T-helper 17 cell (primary cell): ENCODE measurements at regions not wholly inside any gene's neighbourhood (a gene's known extent, or its start where the extent isn't known, plus 50 kb on each side); places are given as distances from the start of the nearest gene placed in this dataset.

ENCODE experiments used
- ATAC-seq: fragments of 150-1000 bp; cut with Tn5 transposase; 2 replicates; pipeline ENCODE4 v1.10.0; 2021; ENCODE audit warnings: mild to moderate bottlenecking, moderate library complexity
- DNase-seq, 3 donors: peaks; one replicate each; pipeline versions ENCODE4 v3.0.0 to v3.0.0-alpha.2; 2020 to 2021
- H3K9me3 ChIP-seq: one replicate; pipeline ENCODE4 v1.7.0; 2013; ENCODE audit warnings: low read length, mild to moderate bottlenecking; ENCODE audit not compliant: control insufficient read depth, poor library complexity, severe bottlenecking
- H3K27ac Mint-ChIP-seq: one replicate; pipeline ENCODE4 v1.8.0; 2022; ENCODE audit warnings: mild to moderate bottlenecking, moderate library complexity, mixed read lengths
- H3K27me3 Mint-ChIP-seq: one replicate; pipeline ENCODE4 v1.8.0; 2022; ENCODE audit warnings: mixed read lengths
- H3K36me3 Mint-ChIP-seq: one replicate; pipeline ENCODE4 v1.8.0; 2022; ENCODE audit warnings: low read depth, mixed read lengths
- H3K4me1 Mint-ChIP-seq: one replicate; pipeline ENCODE4 v1.8.0; 2022; ENCODE audit warnings: mild to moderate bottlenecking, mixed read lengths
- H3K4me3 Mint-ChIP-seq: one replicate; pipeline ENCODE4 v1.8.0; 2022; ENCODE audit warnings: mild to moderate bottlenecking, moderate library complexity, mixed read lengths

- peaks cover 5% of the 10 kb centered on the region for H3K4me1 Mint-ChIP-seq
- no peak overlapping the region for H3K27ac Mint-ChIP-seq
- DNase-seq: no peak
- no peak overlapping the region for H3K4me3 Mint-ChIP-seq
- H3K36me3 Mint-ChIP-seq: no peaks in the 10 kb centered on the region
- H3K9me3 ChIP-seq: no peaks in the 10 kb centered on the region
- no peak for ATAC-seq
- H3K27me3 Mint-ChIP-seq: no peaks in the 10 kb centered on the region
Measured at GRCh38 chr12:92312463-92312964, 166.9 kb upstream of the BTG1 start.

- no peak overlapping the region for H3K27ac Mint-ChIP-seq
- H3K27me3 Mint-ChIP-seq: no peaks in the 10 kb centered on the region
- no peak overlapping the region for H3K4me3 Mint-ChIP-seq
- peaks cover 4% of the 10 kb centered on the region for H3K4me1 Mint-ChIP-seq
- no peaks in the 10 kb centered on the region for H3K36me3 Mint-ChIP-seq
- H3K9me3 ChIP-seq: no peaks in the 10 kb centered on the region
- DNase-seq (no peak), ATAC-seq (no peak)
Measured at GRCh38 chr12:92304371-92305055, 158.9 kb upstream of the BTG1 start.

DNA sequence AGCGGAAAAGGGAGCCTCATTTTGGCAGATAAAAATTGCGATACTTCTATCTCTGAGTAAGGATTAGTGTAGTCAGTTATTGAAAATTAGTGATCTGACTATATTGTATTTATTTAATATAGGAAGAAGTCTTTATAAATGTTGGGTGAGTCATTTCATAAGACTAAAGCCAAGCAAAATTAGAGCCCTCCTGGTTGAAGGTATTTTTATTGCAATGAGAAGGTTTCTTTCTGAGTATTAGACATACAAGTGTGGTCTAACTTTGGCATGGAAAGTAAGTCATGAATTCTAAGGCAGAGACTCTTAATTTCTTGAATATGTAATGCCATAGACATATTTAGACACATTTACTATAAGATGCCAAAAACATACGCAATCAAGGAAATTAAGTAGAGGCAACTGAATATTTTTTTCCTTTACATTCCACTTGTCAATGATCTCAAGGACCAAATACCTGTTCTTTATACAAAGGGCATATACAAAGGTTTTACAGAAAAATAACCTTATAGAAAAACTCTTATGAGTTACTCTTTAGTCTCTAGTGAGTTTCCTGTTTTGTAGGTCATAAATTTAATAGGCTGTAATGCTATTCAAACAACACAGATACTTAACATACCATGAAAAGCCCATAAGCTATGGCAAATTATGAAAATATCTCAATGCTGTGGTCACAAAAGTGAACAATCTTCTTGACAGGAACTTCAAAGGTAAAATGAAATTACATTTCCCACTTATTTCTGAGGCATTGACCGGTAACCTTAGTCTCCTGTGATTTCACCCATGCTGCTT lies 156.6 kb upstream of the BTG1 start:
- H3K27me3 Mint-ChIP-seq: no peaks in the 10 kb centered on the region
- H3K9me3 ChIP-seq: no peaks in the 10 kb centered on the region
- H3K4me1 Mint-ChIP-seq: peaks cover 3% of the 10 kb centered on the region
- H3K27ac Mint-ChIP-seq: no peak overlapping the region
- no peak overlapping the region for H3K4me3 Mint-ChIP-seq
- no peaks in the 10 kb centered on the region for H3K36me3 Mint-ChIP-seq
- DNase-seq: no peak
- ATAC-seq: no peak

GRCh38 chr12:92301356-92301755 lies 155.7 kb upstream of the BTG1 start:
- Mint-ChIP-seq H3K27ac (no peak overlapping the region), H3K4me1 (peaks cover 3% of the 10 kb centered on the region), H3K27me3 (no peaks in the 10 kb centered on the region), H3K36me3 (no peaks in the 10 kb centered on the region), H3K4me3 (no peak overlapping the region)
- DNase-seq (no peak), ATAC-seq (no peak)
- no peaks in the 10 kb centered on the region for H3K9me3 ChIP-seq

DNA sequence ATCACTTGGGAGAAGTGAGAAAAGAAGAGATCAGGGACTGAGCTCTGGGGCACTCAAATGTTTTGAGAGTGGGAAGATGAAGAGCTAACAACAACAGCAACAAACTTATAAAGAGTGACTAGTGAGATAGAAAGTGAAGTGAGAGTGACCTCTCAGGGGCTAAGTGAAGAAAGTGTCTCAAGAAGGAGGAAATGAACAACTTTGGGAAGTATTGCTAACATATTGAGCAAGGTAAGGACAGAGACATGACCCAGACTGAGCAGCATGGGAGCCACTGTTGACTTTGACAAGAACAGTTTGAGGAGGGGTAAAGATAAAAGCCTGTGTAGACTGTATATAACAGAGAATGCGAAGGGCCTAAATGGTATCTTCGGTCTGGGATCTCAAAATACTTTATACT lies 155.1 kb upstream of the BTG1 start:
- no peaks in the 10 kb centered on the region for H3K9me3 ChIP-seq
- Mint-ChIP-seq H3K4me3 (no peak overlapping the region), H3K36me3 (no peaks in the 10 kb centered on the region), H3K27ac (no peak overlapping the region), H3K4me1 (peaks cover 6% of the 10 kb centered on the region), H3K27me3 (no peaks in the 10 kb centered on the region)
- no peak for DNase-seq
- ATAC-seq: no peak

GRCh38 chr12:92299744-92300143 lies 154.1 kb upstream of the BTG1 start:
- no peak for DNase-seq
- no peaks in the 10 kb centered on the region for H3K9me3 ChIP-seq
- Mint-ChIP-seq H3K27ac (no peak overlapping the region), H3K4me3 (no peak overlapping the region), H3K4me1 (peaks cover 9% of the 10 kb centered on the region), H3K27me3 (no peaks in the 10 kb centered on the region), H3K36me3 (no peaks in the 10 kb centered on the region)
- ATAC-seq: no peak

- no peaks in the 10 kb centered on the region for H3K9me3 ChIP-seq
- Mint-ChIP-seq H3K4me3 (no peak overlapping the region), H3K36me3 (no peaks in the 10 kb centered on the region), H3K27ac (no peak overlapping the region), H3K4me1 (peaks cover 9% of the 10 kb centered on the region), H3K27me3 (no peaks in the 10 kb centered on the region)
- no peak for ATAC-seq
- DNase-seq: no peak
Measured at GRCh38 chr12:92299344-92299743, 153.7 kb upstream of the BTG1 start.

- no peaks in the 10 kb centered on the region for H3K27me3 Mint-ChIP-seq
- peaks cover 9% of the 10 kb centered on the region for H3K4me1 Mint-ChIP-seq
- H3K27ac Mint-ChIP-seq: peak overlapping the region; percentile 74
- ATAC-seq (peak; percentile 73), DNase-seq (no peak)
- H3K9me3 ChIP-seq: no peaks in the 10 kb centered on the region
- no peaks in the 10 kb centered on the region for H3K36me3 Mint-ChIP-seq
- H3K4me3 Mint-ChIP-seq: no peak overlapping the region
Measured at GRCh38 chr12:92297932-92298696, 152.5 kb upstream of the BTG1 start.

DNA sequence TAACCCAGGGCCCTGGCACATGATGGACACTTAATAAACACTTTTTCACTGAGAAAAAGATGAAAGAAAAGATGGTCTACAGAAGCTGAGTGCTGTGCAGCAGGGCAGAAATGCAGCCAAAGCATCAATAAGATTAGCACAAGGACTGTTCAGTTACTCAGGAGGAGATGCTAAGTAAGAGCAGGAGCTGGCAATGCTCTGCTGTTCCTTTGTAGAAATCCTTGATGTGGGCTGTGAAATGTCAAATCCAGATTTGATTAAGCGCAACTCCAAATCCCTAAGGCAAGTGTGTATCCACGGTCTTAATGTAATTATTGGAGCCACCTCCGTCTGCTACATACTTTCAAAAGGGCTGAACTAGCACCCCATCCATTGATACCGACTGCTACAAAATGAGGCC lies 151.8 kb upstream of the BTG1 start:
- ATAC-seq: peak; percentile 16
- H3K27me3 Mint-ChIP-seq: no peaks in the 10 kb centered on the region
- DNase-seq: no peak
- H3K4me1 Mint-ChIP-seq: peaks cover 9% of the 10 kb centered on the region
- H3K36me3 Mint-ChIP-seq: no peaks in the 10 kb centered on the region
- H3K9me3 ChIP-seq: no peaks in the 10 kb centered on the region
- H3K4me3 Mint-ChIP-seq: no peak overlapping the region
- H3K27ac Mint-ChIP-seq: peak overlapping the region; percentile 74

GRCh38 chr12:92295523-92295922 lies 149.9 kb upstream of the BTG1 start:
- DNase-seq (no peak), ATAC-seq (no peak)
- Mint-ChIP-seq H3K36me3 (no peaks in the 10 kb centered on the region), H3K4me3 (no peak overlapping the region), H3K27me3 (no peaks in the 10 kb centered on the region), H3K27ac (no peak overlapping the region), H3K4me1 (peaks cover 9% of the 10 kb centered on the region)
- no peaks in the 10 kb centered on the region for H3K9me3 ChIP-seq

DNA sequence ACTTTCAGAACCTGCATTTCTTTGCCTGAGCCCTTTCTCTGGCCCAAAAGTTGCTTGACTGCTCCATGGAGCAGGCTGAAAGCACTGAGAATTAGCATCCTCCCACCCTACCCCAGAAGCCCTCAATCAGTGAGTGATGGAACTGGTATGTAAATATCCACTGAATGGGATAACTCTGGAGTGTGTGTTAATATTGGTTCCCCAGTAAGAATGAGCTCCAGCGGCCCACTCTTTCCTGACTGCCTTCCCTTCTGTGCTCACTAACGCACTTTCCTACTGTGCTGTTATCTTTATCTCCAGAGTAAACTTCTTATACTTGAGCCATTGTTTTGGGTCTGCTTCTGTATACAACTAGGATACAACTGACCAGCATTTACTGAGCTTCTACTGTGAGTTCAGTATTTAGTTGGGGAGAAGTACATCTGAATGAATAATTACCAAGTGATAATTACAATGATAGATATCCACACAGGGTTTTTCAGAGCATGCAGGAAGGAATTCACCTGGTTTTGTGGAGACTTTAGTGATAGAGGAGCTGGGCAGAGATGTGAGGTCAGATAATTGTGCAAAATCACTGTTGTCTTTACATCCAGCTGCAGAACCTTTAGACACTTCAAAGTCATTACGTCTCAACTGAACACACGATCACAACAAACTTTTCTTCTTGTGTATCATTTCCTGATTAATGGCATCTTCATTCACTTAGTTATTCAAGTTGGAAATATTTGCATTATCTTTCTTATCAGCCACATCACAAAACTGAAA lies 149.2 kb upstream of the BTG1 start:
- Mint-ChIP-seq H3K4me1 (peaks cover 9% of the 10 kb centered on the region), H3K36me3 (no peaks in the 10 kb centered on the region), H3K27ac (no peak overlapping the region), H3K4me3 (no peak overlapping the region), H3K27me3 (no peaks in the 10 kb centered on the region)
- H3K9me3 ChIP-seq: no peaks in the 10 kb centered on the region
- ATAC-seq (no peak), DNase-seq (no peak)

- no peaks in the 10 kb centered on the region for H3K36me3 Mint-ChIP-seq
- H3K4me1 Mint-ChIP-seq: peaks cover 6% of the 10 kb centered on the region
- no peak overlapping the region for H3K27ac Mint-ChIP-seq
- ATAC-seq (no peak), DNase-seq (no peak)
- H3K4me3 Mint-ChIP-seq: no peak overlapping the region
- no peaks in the 10 kb centered on the region for H3K9me3 ChIP-seq
- no peaks in the 10 kb centered on the region for H3K27me3 Mint-ChIP-seq
Measured at GRCh38 chr12:92292016-92292415, 146.4 kb upstream of the BTG1 start.

DNA sequence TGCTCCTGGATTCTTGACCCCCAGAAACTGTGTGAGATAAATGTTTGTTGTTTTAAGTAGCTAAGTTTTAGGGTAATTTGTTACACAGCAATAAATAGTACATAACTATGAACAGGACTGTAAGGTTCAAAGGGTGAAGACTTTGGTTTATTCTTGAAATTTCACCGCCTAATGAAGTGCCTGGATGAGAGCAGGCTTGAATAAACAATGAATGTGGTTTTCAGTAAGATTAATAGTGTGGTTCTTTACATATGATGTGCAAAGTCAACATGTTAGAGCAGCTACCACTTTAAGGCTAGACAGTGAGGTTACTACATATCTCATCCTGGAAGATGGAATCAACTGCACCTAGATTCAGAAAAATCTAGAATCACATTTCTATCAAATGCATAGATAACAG lies 145.2 kb upstream of the BTG1 start:
- H3K4me3 Mint-ChIP-seq: no peak overlapping the region
- ATAC-seq (no peak), DNase-seq (no peak)
- H3K27ac Mint-ChIP-seq: no peak overlapping the region
- peaks cover 3% of the 10 kb centered on the region for H3K4me1 Mint-ChIP-seq
- no peaks in the 10 kb centered on the region for H3K27me3 Mint-ChIP-seq
- no peaks in the 10 kb centered on the region for H3K9me3 ChIP-seq
- no peaks in the 10 kb centered on the region for H3K36me3 Mint-ChIP-seq
